ENCODE measurements at regions not wholly inside any gene's neighbourhood (a gene's known extent, or its start where the extent isn't known, plus 50 kb on each side); places are given as distances from the start of the nearest gene placed in this dataset.

GRCh38 chr11:10377183-10377582 lies 72.3 kb downstream of the ADM start:
- Histone ChIP-seq H3K36me3 (ENCODE audit: insufficient read depth, low read length) (no peaks in the 10 kb centered on the region), H3K4me3 (ENCODE audit: insufficient read depth, low read depth, low read length) (no peak overlapping the region), H3K27me3 (ENCODE audit: insufficient read depth, low read length) (no peaks in the 10 kb centered on the region), H3K27ac (ENCODE audit: low read depth, low read length) (no peak overlapping the region), H3K4me1 (ENCODE audit: insufficient read depth, low read length) (peaks cover 36% of the 10 kb centered on the region), H3K4me2 (ENCODE audit: low read length) (no peak overlapping the region), H2AFZ (ENCODE audit: low read depth, low read length) (no peak overlapping the region), H3K79me2 (ENCODE audit: insufficient read depth, low read length) (no peaks in the 10 kb centered on the region), H4K20me1 (ENCODE audit: insufficient read depth, low read length) (no peaks in the 10 kb centered on the region), H3K9ac (ENCODE audit: low read length) (no peak overlapping the region), H3K9me3 (ENCODE audit: insufficient read depth, low read depth, low read length) (no peaks in the 10 kb centered on the region)
- Mint-ChIP-seq H3K27ac (ENCODE audit: unreplicated experiment) (no peak overlapping the region), H3K4me1 (ENCODE audit: low read depth, unreplicated experiment) (peaks cover 5% of the 10 kb centered on the region), H3K9me3 (ENCODE audit: unreplicated experiment) (no peaks in the 10 kb centered on the region), H3K36me3 (ENCODE audit: low read depth, unreplicated experiment) (peaks cover 1% of the 10 kb centered on the region), H3K4me3 (ENCODE audit: unreplicated experiment) (no peak overlapping the region), H3K27me3 (ENCODE audit: low read depth, unreplicated experiment) (peaks cover 6% of the 10 kb centered on the region)
- FAIRE-seq (no peak), DNase-seq (ENCODE audit: low read depth) (no peak)
- TF ChIP-seq EZH2 (IDR thresholded peaks at IDR 0.05; ENCODE audit: insufficient read depth, low read length) (no peak), CTCF (IDR thresholded peaks at IDR 0.05; ENCODE audit: insufficient read depth, low read depth, low read length) (no peak)

GRCh38 chr11:10378362-10378761 lies 73.5 kb downstream of the ADM start:
- no peaks in the 10 kb centered on the region for H3K79me2 ChIP-seq (ENCODE audit: insufficient read depth, low read length)
- no peak overlapping the region for H3K4me2 ChIP-seq (ENCODE audit: low read length)
- H3K27me3 ChIP-seq (ENCODE audit: insufficient read depth, low read length), result peaks cover 2% of the 10 kb centered on the region
- H4K20me1 ChIP-seq (ENCODE audit: insufficient read depth, low read length), result no peaks in the 10 kb centered on the region
- H3K36me3 Mint-ChIP-seq (ENCODE audit: low read depth, unreplicated experiment), result peaks cover 5% of the 10 kb centered on the region
- FAIRE-seq (no peak), DNase-seq (ENCODE audit: low read depth) (no peak)
- H3K36me3 ChIP-seq (ENCODE audit: insufficient read depth, low read length), result no peaks in the 10 kb centered on the region
- TF ChIP-seq EZH2 (IDR thresholded peaks at IDR 0.05; ENCODE audit: insufficient read depth, low read length) (no peak), CTCF (IDR thresholded peaks at IDR 0.05; ENCODE audit: insufficient read depth, low read depth, low read length) (no peak)
- H3K27me3 Mint-ChIP-seq (ENCODE audit: low read depth, unreplicated experiment), result peaks cover 7% of the 10 kb centered on the region
- H3K9me3 Mint-ChIP-seq (ENCODE audit: unreplicated experiment), result no peaks in the 10 kb centered on the region
- H3K4me1 Mint-ChIP-seq (ENCODE audit: low read depth, unreplicated experiment), result peaks cover 5% of the 10 kb centered on the region
- H3K4me3 Mint-ChIP-seq (ENCODE audit: unreplicated experiment), result no peak overlapping the region
- no peaks in the 10 kb centered on the region for H3K9me3 ChIP-seq (ENCODE audit: insufficient read depth, low read depth, low read length)
- no peak overlapping the region for H2AFZ ChIP-seq (ENCODE audit: low read depth, low read length)
- H3K9ac ChIP-seq (ENCODE audit: low read length), result no peak overlapping the region
- no peak overlapping the region for H3K27ac ChIP-seq (ENCODE audit: low read depth, low read length)
- no peak overlapping the region for H3K27ac Mint-ChIP-seq (ENCODE audit: unreplicated experiment)
- H3K4me1 ChIP-seq (ENCODE audit: insufficient read depth, low read length), result peaks cover 33% of the 10 kb centered on the region
- no peak overlapping the region for H3K4me3 ChIP-seq (ENCODE audit: insufficient read depth, low read depth, low read length)

GRCh38 chr11:10379022-10379421 lies 74.1 kb downstream of the ADM start:
- H4K20me1 ChIP-seq (ENCODE audit: insufficient read depth, low read length), result no peaks in the 10 kb centered on the region
- H3K4me2 ChIP-seq (ENCODE audit: low read length), result no peak overlapping the region
- peaks cover 2% of the 10 kb centered on the region for H3K27me3 ChIP-seq (ENCODE audit: insufficient read depth, low read length)
- H3K36me3 Mint-ChIP-seq (ENCODE audit: low read depth, unreplicated experiment), result peaks cover 5% of the 10 kb centered on the region
- FAIRE-seq (no peak), DNase-seq (ENCODE audit: low read depth) (no peak)
- H2AFZ ChIP-seq (ENCODE audit: low read depth, low read length), result no peak overlapping the region
- no peak overlapping the region for H3K4me3 Mint-ChIP-seq (ENCODE audit: unreplicated experiment)
- TF ChIP-seq CTCF (IDR thresholded peaks at IDR 0.05; ENCODE audit: insufficient read depth, low read depth, low read length) (no peak), EZH2 (IDR thresholded peaks at IDR 0.05; ENCODE audit: insufficient read depth, low read length) (no peak)
- no peaks in the 10 kb centered on the region for H3K79me2 ChIP-seq (ENCODE audit: insufficient read depth, low read length)
- H3K27me3 Mint-ChIP-seq (ENCODE audit: low read depth, unreplicated experiment), result peaks cover 7% of the 10 kb centered on the region
- H3K9me3 Mint-ChIP-seq (ENCODE audit: unreplicated experiment), result no peaks in the 10 kb centered on the region
- no peak overlapping the region for H3K9ac ChIP-seq (ENCODE audit: low read length)
- peaks cover 31% of the 10 kb centered on the region for H3K4me1 ChIP-seq (ENCODE audit: insufficient read depth, low read length)
- no peak overlapping the region for H3K4me3 ChIP-seq (ENCODE audit: insufficient read depth, low read depth, low read length)
- no peaks in the 10 kb centered on the region for H3K36me3 ChIP-seq (ENCODE audit: insufficient read depth, low read length)
- H3K4me1 Mint-ChIP-seq (ENCODE audit: low read depth, unreplicated experiment), result peaks cover 5% of the 10 kb centered on the region
- no peak overlapping the region for H3K27ac Mint-ChIP-seq (ENCODE audit: unreplicated experiment)
- no peak overlapping the region for H3K27ac ChIP-seq (ENCODE audit: low read depth, low read length)
- H3K9me3 ChIP-seq (ENCODE audit: insufficient read depth, low read depth, low read length), result no peaks in the 10 kb centered on the region
